CD4-positive, alpha-beta T cell treated with Interferon alpha-2 for 1 hour (primary cell): ENCODE measurements at regions not wholly inside any gene's neighbourhood (a gene's known extent, or its start where the extent isn't known, plus 50 kb on each side); places are given as distances from the start of the nearest gene placed in this dataset.

Experiments
- DNase-seq, 2 donors: peaks; one replicate each; pipeline ENCODE4 v3.0.0-alpha.2; 2020 to 2022

DNA sequence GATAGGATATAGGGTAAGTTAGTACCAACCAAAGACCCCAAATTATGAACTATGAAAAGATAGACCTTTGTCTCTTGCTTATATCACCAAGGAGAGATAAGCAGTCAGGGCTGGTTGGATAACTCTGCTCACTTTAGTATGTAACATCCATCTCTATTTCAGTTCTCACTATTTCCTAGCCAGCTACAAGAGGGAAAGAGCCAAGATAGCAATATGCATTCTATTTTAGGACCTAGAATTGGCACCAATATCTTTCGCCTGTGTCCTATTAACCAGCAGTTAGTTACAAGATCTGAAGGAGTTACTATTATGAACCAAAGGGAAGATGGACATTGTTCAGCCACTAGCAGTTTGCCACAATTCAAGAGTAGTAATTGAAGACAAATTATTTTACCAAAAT, 457.5 kb downstream of the NSUN3 start:
- no peak for DNase-seq

DNA sequence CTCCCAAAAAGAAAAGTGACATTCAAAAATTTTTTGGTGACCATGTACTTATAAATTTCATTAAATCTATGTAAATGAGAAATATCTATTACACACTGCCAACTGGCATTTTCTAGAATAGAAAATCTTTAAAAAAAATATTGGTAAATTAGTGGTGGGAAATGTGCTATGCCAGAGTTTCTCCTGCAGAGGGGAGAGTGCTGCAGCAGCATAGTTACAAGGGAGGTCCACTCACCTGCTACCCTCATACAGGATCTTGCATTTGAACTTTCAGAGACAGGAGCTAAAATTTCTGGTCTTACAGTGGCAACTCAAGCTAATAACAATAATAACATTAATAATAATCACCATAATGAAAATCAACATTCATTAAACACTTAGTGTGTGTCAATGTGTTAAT, 459.6 kb downstream of the NSUN3 start:
- DNase-seq = no peak

DNA sequence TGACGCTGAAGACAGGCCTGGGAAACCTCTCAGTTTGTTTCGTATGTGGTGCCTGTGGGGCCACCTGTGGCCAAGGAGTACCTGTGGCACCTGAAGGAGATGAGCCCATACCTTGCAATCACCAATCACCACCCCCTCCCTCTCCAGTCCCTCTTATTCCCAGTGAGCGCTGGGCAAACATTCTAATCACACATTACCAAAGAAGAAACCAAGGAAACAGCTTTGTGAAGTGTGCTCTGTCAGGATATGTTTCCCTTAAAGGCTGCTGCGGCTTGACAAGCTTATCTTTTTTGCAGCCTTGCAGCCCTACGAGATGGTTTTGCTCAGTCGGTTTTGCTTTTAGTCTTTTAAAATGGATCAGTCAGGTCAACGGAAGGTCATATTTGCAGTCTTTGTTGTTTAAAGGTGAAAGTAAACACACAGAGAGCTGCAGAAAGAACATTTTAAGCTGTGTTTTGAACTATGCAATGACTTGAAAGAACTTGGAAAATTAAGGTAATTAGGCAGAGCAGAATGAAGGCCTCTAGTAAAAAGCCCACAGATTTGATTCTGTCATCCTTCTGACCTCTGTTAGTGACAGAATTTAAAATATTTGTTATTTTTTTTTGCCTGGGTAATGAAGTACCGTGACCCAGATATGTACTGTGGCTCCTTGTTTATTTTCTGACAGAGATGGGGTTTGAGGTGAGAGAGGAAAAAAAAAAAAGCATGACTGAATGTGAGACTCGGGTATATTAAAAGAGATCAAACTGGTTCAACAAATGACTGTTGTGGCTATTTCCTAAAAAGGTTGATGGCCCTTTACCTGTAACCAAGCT, 461.4 kb downstream of the NSUN3 start:
- DNase-seq = no peak

DNA sequence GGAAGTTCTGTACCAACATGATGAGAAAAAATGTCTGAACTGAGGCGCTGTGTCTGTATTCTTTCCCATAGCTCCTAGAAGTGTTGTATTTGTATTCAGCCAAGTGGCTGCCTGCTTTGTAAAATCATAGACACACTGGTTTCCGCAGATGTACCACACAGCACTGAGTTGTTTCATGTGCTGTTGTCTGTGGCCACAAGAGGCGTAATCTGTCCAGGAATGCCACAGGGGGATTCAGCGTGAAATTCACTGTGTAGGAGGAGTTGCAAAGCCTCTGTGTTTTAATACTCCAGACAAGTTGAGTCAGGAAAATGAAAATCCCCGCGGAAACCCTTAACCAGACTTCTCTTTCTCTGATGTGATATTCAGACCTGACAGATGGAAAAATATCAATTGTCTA, 462.2 kb downstream of the NSUN3 start:
- DNase-seq = no peak

DNA sequence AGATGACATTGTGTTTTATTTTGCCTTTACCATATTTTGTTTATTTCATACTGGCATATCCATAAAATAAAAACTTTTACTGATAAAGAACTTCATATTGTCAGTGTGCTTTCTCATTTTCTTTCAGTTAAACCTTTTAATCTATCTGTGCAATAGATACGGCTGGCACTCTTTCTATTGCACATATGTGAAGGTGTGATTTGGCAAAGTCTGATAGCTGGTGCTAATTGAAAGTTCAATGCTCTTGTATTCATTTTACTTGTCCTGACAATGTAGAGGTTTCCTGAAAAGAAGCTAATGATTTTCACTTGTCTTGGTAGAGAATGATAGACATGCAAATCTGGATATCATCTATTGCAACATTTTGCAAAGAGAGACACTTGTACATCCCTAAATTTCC, 467.0 kb downstream of the NSUN3 start:
- no peak for DNase-seq

- no peak for DNase-seq
These were observed 470.1 kb downstream of the NSUN3 start for GRCh38 chr3:94532951-94533350.

DNA sequence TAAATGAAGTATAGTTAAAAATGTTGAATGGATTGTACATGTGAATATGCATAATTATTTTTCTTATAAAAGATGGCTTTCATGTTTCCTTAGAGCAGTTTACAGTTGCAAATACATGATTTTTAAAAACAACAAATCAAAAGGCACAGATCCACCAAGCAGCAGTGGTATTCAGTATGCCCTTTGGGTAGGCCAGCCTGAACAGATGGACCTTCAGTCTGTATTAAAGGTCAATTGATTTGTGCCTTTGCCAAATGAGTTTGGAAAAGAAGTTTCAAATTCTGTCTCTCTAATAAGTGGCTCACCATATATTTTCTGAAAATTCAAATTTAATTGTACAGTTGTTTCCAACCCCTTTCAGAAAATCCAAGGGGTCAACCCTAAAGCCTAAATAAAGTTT, 477.1 kb downstream of the NSUN3 start:
- no peak for DNase-seq

GRCh38 chr3:94543161-94543560, 480.3 kb downstream of the NSUN3 start:
- DNase-seq = no peak

DNA sequence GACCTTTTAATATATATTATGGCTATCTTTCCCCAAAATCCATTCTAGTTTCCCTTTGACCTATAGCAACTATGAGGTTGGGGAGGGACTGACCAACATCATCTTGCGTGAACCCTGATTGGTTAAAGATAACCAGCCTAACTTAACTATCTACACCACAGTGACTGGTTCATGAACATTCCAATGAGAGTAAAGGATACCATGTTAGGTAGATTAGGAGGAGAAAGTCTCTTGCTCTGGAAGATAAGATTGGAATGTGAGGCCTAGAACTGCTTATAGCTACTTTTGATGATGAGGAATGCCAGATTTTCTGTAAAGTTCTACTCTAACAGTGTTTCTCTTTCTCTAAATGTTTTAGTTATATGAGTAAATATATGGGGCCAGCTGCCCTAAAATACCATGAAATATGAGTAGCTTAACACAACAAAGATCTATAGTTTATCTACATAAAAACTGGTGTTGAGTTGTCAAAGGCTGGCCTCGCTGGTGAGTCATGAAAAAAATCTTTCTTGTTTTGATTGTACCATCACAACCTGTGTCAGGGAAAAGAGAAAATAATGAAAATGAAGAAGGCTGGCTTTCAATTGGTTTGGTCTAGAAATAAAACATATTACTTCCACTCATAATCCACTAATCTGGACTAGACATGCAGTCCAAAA, 481.4 kb downstream of the NSUN3 start:
- DNase-seq = no peak

GRCh38 chr3:94548581-94549316, 485.9 kb downstream of the NSUN3 start:
- DNase-seq = no peak

- DNase-seq = no peak
These were observed 498.2 kb downstream of the NSUN3 start for GRCh38 chr3:94561094-94561493.

DNA sequence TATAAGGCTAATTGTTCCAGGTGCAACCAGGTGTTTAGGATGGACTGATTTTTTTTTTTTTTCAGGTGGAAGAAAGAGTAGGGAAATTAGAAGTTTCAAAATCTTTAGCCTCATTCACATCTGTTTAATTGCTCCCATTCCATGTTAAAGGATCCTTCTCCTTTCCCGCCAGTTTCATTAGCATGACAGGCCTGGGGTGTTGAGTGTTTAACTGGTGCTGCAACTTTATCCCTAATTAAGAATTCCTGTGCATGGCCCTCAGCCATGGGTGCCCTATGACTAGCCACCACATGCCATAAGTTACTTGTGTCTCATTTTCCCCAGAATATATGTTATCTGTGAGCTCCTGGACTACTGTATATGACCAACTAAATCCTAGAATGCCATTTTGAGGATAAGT, 501.4 kb downstream of the NSUN3 start:
- no peak for DNase-seq

DNA sequence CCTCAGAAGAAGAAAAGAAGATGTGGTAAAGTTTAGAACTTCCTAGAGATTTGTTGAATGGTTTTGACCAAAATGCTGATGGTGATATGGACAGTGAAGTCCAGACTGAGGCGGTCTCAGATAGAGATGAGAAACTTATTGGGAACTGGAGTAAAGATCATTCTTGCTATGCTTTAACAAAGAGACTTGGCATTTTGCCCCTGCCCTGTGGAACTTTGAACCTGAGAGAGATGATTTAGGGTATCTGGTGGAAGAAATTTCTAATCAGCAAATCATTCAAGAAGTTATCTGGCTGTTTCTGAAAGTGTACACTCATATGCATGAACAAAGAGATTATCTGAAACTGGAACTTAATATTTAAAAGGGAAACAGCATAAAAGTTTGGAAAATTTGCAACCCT, 505.2 kb downstream of the NSUN3 start:
- DNase-seq = no peak

DNA sequence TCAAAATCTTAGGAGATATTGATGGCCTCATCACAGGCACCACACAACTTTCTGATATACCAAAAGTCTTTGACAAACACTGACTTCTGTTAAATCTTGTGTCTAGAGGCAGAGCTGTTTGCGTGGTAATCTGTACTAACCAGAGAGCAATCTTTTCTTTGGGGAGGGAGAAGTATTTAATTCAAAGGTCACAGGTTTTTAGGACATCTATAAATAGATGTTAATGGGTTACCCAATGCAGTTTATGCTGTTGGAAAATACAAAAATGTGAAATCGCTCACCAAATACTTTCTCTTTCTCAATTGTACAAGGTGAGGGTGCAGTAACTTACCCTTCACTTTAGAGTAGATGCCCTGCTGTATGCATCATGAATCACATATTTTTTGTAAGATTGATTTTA, 510.5 kb downstream of the NSUN3 start:
- DNase-seq = no peak

GRCh38 chr3:94587291-94587690, 524.4 kb downstream of the NSUN3 start:
- no peak for DNase-seq

- DNase-seq = no peak
These were observed 530.8 kb downstream of the NSUN3 start for GRCh38 chr3:94593526-94594150.

DNA sequence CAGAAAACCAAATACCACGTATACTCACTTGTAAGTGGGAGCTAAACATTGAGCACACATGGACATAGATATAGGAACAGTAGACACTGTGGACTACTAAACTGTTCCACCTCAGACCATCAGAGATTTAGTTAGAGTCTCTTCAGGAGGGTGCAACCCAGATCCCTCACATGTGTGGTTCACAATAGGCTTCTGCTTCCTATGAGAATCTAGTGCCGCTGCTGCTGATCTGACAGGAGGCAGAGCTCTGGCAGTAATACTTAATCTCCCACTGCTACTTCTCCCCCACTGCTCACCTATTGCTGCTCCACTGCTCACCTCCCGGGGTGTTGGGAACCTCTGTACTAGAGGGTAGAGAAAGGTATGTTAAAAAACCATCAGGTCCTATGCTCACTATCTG, 533.3 kb downstream of the NSUN3 start:
- DNase-seq = no peak

DNA sequence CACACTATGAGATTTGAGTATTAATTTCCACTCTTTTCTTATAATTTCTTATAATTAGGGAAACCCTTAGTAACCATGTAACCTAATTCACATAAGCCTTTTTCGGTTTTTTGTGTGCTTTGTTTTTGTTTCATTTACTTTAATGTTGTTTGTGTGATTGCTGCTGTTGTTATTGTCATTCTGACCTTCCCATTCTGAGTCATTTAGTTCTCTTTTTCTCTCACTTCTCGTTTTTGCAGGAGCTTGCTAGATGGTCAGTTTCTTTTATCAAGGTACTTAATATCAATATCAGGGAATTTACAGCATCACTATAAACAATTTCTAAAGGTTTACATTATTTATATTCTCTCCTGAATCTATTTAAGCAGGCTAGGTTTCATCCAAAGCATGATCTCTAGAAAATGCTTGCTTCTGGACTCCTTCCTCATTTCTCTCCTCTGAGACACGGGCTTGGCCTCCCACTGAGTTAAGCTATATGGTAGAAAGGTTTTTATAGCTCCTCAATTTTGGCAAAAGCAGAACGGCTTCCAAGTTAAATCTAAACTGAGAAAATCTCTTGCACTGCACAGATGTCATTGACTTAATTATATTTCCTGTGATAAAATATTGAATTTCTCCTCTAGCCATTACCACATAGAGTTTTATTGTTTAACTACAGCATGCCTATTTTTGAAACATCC, 534.2 kb downstream of the NSUN3 start:
- DNase-seq = no peak

- DNase-seq = no peak
These were observed 544.9 kb downstream of the NSUN3 start for GRCh38 chr3:94607778-94608177.

DNA sequence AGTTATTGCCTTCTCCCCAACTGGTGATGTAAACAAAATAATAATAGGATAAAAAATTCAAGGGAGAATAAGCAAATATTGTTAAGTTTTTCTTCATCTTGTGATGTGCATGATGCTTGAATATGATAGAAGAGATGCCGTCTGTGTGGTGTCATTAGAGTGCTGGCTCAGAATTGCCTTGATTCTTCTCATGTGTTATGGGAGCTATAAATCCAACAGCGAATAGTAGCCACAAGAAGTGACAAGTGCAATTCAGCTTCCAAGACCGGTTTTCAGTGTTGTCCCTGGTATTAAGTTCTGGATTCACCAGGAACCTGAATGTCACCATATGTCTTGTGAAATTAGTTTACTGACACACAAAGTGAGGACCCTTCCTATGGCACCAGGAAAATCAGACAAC, 547.0 kb downstream of the NSUN3 start:
- DNase-seq = no peak

DNA sequence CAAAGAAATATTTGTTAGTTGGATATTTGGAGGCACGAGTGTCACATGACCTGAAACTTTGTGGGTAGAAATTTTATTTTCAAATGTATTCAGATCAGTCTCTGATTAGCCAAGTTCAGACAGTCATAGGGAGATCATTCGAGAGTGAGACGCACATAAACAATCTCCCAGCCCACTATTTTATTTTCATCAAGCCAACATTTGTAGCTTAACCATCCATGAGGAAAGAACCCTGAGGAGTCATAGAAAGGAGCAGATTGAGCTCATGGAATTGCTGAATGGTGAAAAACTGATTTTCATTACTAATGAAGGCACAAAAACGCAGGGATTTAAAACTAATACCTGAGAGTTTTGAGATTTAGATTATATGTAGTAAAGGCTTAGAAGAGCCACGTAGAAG, 548.7 kb downstream of the NSUN3 start:
- no peak for DNase-seq

DNA sequence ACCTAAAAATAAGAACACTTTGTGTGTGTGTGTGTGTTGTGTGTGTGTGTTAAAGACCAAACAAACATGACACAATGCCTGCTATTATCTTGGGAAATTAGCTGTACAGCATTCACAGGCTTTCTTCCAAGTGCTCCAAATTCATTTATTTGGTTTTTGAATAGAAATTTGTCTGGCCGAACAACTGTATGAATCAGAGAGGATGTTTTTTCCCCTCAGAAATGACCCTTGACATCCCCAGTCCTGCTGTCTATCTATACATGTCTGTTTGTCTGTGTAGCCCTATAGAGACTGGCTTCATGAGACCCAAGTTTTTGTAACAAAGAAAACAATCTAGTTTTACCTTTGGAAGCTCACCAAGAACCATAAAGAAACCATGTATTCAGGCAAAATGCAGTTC, 549.8 kb downstream of the NSUN3 start:
- DNase-seq = no peak

DNA sequence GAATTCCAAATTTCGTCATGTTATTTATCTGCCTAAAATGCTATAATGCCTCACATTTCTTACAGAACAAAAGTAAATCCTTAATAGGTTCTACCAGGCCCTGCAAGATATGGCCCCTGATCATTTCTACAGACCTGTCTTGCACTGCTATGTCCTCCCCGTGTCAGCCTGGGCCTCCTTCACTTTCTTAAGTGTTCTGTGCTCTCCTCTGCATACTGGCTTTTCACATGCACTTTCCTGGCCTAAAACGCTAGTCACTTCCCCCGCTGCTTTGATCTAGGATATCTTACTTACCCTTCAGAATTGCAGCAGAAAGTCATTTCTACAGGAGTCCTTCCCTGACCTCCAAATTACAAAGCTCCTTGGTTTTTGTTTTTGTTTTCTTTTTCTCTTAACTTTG, 551.3 kb downstream of the NSUN3 start:
- no peak for DNase-seq
